ENCODE measurements at regions not wholly inside any gene's neighbourhood (a gene's known extent, or its start where the extent isn't known, plus 50 kb on each side); places are given as distances from the start of the nearest gene placed in this dataset.

GRCh38 chr6:103677290-103677689 is 1182.4 kb downstream of the HACE1 start:
- Histone ChIP-seq H3K27ac (ENCODE audit: low read depth in 1 of 2, low read length in 2 of 2) (no peak overlapping the region), H3K36me3 (ENCODE audit: control insufficient read depth in 4 of 4, insufficient read depth in 3 of 4, low read depth in 1 of 4, low read length in 3 of 4) (no peaks in the 10 kb centered on the region), H3K4me3 (ENCODE audit: low read depth in 1 of 3, low read length in 3 of 3) (no peak overlapping the region), H3K9me3 (ENCODE audit: control insufficient read depth in 4 of 4, low read length in 3 of 4) (no peaks in the 10 kb centered on the region), H3K9ac (ENCODE audit: low read depth in 1 of 2, low read length in 2 of 2) (no peak overlapping the region), H3K4me1 (ENCODE audit: control insufficient read depth in 4 of 4, insufficient read depth in 4 of 4, low read length in 3 of 4) (peaks cover 0 to 3% (median 1%) of the 10 kb centered on the region in 4 donors), H3K27me3 (ENCODE audit: control insufficient read depth in 4 of 4, insufficient read depth in 4 of 4, low read length in 3 of 4) (no peaks in the 10 kb centered on the region)
- DNase-seq (ENCODE audit: low spot score), result no peak
- TF ChIP-seq EGR1 (IDR thresholded peaks at IDR 0.05; ENCODE audit: low read depth in 2 of 2) (no peak), FOXA2 (IDR thresholded peaks at IDR 0.05) (no peak), FOXA1 (IDR thresholded peaks at IDR 0.05) (no peak), CTCF (IDR thresholded peaks at IDR 0.05; ENCODE audit: low read depth, low read length, missing input control) (no peak), JUND (IDR thresholded peaks at IDR 0.05) (no peak), GABPA (IDR thresholded peaks at IDR 0.05 in 1 of 2, conservative IDR thresholded peaks at IDR 0.05 in 1 of 2) (no peak), HNF4G (IDR thresholded peaks at IDR 0.05) (no peak), SP1 (IDR thresholded peaks at IDR 0.05) (no peak), MAX (IDR thresholded peaks at IDR 0.05) (no peak), RAD21 (IDR thresholded peaks at IDR 0.05) (no peak), HNF4A (conservative IDR thresholded peaks at IDR 0.05) (no peak), TAF1 (conservative IDR thresholded peaks at IDR 0.05) (no peak), ATF3 (IDR thresholded peaks at IDR 0.05) (no peak), RXRA (IDR thresholded peaks at IDR 0.05) (no peak), REST (IDR thresholded peaks at IDR 0.05) (no peak)
- 89% methylated on average over 12 of the region's 12 CpGs for WGBS

GRCh38 chr6:103675807-103676406 is 1183.8 kb downstream of the HACE1 start:
- no peaks in the 10 kb centered on the region for H3K36me3 ChIP-seq (ENCODE audit: control insufficient read depth in 4 of 4, insufficient read depth in 3 of 4, low read depth in 1 of 4, low read length in 3 of 4)
- DNase-seq (ENCODE audit: low spot score), result no peak
- H3K4me3 ChIP-seq (ENCODE audit: low read depth in 1 of 3, low read length in 3 of 3), result no peak overlapping the region
- no peak overlapping the region for H3K9ac ChIP-seq (ENCODE audit: low read depth in 1 of 2, low read length in 2 of 2)
- H3K27me3 ChIP-seq (ENCODE audit: control insufficient read depth in 4 of 4, insufficient read depth in 4 of 4, low read length in 3 of 4), result no peaks in the 10 kb centered on the region
- WGBS, result 56% methylated on average over 1 of the region's 1 CpG
- peaks cover 0 to 3% (median 1%) of the 10 kb centered on the region in 4 donors for H3K4me1 ChIP-seq (ENCODE audit: control insufficient read depth in 4 of 4, insufficient read depth in 4 of 4, low read length in 3 of 4)
- TF ChIP-seq SP1 (IDR thresholded peaks at IDR 0.05) (no peak), REST (IDR thresholded peaks at IDR 0.05) (no peak), RXRA (IDR thresholded peaks at IDR 0.05) (peak; percentile 44 to 65), TAF1 (conservative IDR thresholded peaks at IDR 0.05) (no peak), ZBTB33 (IDR thresholded peaks at IDR 0.05) (no peak), GABPA (IDR thresholded peaks at IDR 0.05 in 1 of 2, conservative IDR thresholded peaks at IDR 0.05 in 1 of 2) (no peak), MAX (IDR thresholded peaks at IDR 0.05) (no peak), FOXA1 (IDR thresholded peaks at IDR 0.05) (no peak), YY1 (IDR thresholded peaks at IDR 0.05) (no peak), EGR1 (IDR thresholded peaks at IDR 0.05; ENCODE audit: low read depth in 2 of 2) (no peak), NR2F2 (IDR thresholded peaks at IDR 0.05) (no peak), JUND (IDR thresholded peaks at IDR 0.05) (no peak), HNF4A (conservative IDR thresholded peaks at IDR 0.05) (peak in 1 of 2 donors; percentile 5), HNF4G (IDR thresholded peaks at IDR 0.05) (no peak), FOXA2 (IDR thresholded peaks at IDR 0.05) (no peak), ATF3 (IDR thresholded peaks at IDR 0.05) (no peak)
- H3K9me3 ChIP-seq (ENCODE audit: control insufficient read depth in 4 of 4, low read length in 3 of 4), result no peaks in the 10 kb centered on the region
- H3K27ac ChIP-seq (ENCODE audit: low read depth in 1 of 2, low read length in 2 of 2), result no peak overlapping the region

Measured in liver (tissue), 8 donors.